Panc1 (cell line): ENCODE measurements at regions not wholly inside any gene's neighbourhood (a gene's known extent, or its start where the extent isn't known, plus 50 kb on each side); places are given as distances from the start of the nearest gene placed in this dataset.

Source experiments
- ATAC-seq: fragments of 200-7000 bp; cut with Tn5 transposase; 2 replicates; pipeline ENCODE4 v1.9.1; 2020; ENCODE audit warnings: mild to moderate bottlenecking, moderate library complexity
- BruUV-seq: library from RNA; stranded (reverse); fragments of 400-500 nt; replicated peaks from 2 replicates; lab custom pipeline; 2021; lab: Mats Ljungman, UMichigan
- CTCF ChIA-PET: fragments of 300-600 bp; sonication (Branson Sonifier 250); formaldehyde crosslinking; loops from one replicate; lab custom pipeline; 2022; ENCODE audit warnings: antibody characterized with exemption; lab: Charles Lee
- POLR2A ChIA-PET: fragments of 300-600 bp; sonication (Branson Sonifier 250); formaldehyde crosslinking; loops from one replicate; lab custom pipeline; 2022; ENCODE audit warnings: antibody characterized with exemption; lab: Charles Lee
- DNase-seq: peaks from one replicate; pipeline ENCODE4 v3.0.0-alpha.2; 2010; ENCODE audit warnings: low read depth, low spot score
- H3K27ac ChIP-seq: 2 replicates; pipeline ENCODE4 v1.5.1; 2011; ENCODE audit warnings: mild to moderate bottlenecking, low read length, inconsistent platforms
- H3K27me3 ChIP-seq: fragments of 200-500 bp; sonication (Bioruptor generic); 2 replicates; pipeline ENCODE4 v1.6.0; 2014; ENCODE audit warnings: low read length, inconsistent platforms; ENCODE audit not compliant: control insufficient read depth, insufficient read depth
- H3K36me3 ChIP-seq: fragments of 200-500 bp; sonication (Bioruptor generic); 2 replicates; pipeline ENCODE4 v1.5.1; 2014; ENCODE audit warnings: inconsistent platforms, mild to moderate bottlenecking, low read length, moderate library complexity; ENCODE audit not compliant: control insufficient read depth, insufficient read depth
- H3K4me1 ChIP-seq: 2 replicates; pipeline ENCODE4 v1.5.1; 2011; ENCODE audit warnings: inconsistent platforms, mild to moderate bottlenecking, low read length, moderate library complexity; ENCODE audit not compliant: control insufficient read depth, insufficient read depth
- H3K4me3 ChIP-seq, 2 experiments: 2 replicates each; pipeline ENCODE4 v1.5.1; 2011 to 2012; ENCODE audit warnings: low read depth in 2 of 2, low read length in 2 of 2, mild to moderate bottlenecking in 2 of 2, inconsistent platforms in 1 of 2, moderate library complexity in 1 of 2
- H3K9me3 ChIP-seq: fragments of 200-500 bp; sonication (Bioruptor generic); 2 replicates; pipeline ENCODE4 v1.5.1; 2014; ENCODE audit warnings: low read depth, mild to moderate bottlenecking, inconsistent platforms, low read length, moderate library complexity; ENCODE audit not compliant: control insufficient read depth, insufficient read depth
- POLR2AphosphoS5 ChIP-seq: IDR thresholded peaks from 2 replicates; pipeline ENCODE4 v1.6.1; 2012; ENCODE audit warnings: mild to moderate bottlenecking, low read depth, low read length, moderate library complexity
- SIN3A ChIP-seq: IDR thresholded peaks from 2 replicates; pipeline ENCODE4 v1.6.1; 2012; ENCODE audit warnings: low read depth, mild to moderate bottlenecking, low read length, moderate library complexity, borderline replicate concordance; ENCODE audit not compliant: insufficient read depth
- TCF7L2 ChIP-seq: IDR thresholded peaks from 2 replicates; pipeline ENCODE4 v1.6.1; 2011; ENCODE audit warnings: mild to moderate bottlenecking, low read depth, low read length, inconsistent platforms
- in situ Hi-C: cut with HindIII; loops from 2 replicates; pipeline ENCODE4 v1.10.0; 2016; ENCODE audit warnings: low sequenced_read_pairs, low pct_unique_long_range_greater_than_20kb
- intact Hi-C: fragments of 100-400 bp; cut with micrococcal nuclease; formaldehyde crosslinking; loops from one replicate; pipeline ENCODE4 v1.10.0; 2022; ENCODE audit not compliant: unreplicated experiment
- TF ChIP-seq, protein P1 (sequence below): fragments of 450-650 bp; IDR thresholded peaks from 2 replicates; pipeline ENCODE4 v1.5.1; 2017; ENCODE audit warnings: mild to moderate bottlenecking
- TF ChIP-seq, protein P2 (sequence below), 2 experiments: IDR thresholded peaks; 2 replicates each; pipeline ENCODE4 v1.6.1; 2011 to 2012; ENCODE audit warnings: low read depth in 2 of 2, control low read depth in 1 of 2, low read length in 1 of 2, mild to moderate bottlenecking in 1 of 2, moderate library complexity in 1 of 2; ENCODE audit not compliant: insufficient read depth in 1 of 2

DNA sequence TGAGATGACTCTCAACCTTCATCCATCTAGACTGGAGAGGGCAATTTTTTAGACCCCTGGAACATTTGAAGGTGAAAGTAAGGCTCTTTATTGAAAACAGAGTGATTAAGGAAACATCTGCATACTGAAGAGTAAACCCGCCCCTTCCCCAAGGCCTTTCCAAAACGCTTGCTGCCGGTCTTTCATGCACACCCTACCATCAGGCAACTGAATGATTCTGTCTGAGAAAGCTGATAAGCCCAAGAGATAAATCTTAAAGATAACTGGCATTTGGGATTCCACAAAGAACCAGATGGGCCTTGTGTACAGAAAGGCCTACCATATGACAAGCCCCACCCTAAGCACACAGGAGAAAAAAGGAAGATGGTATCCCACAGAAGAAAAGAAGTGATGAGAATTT lies 54.4 kb upstream of the PIK3R1 start:
- no peak overlapping the region for H3K4me3 ChIP-seq
- ChIA-PET CTCF (no interaction called here), POLR2A (no interaction called here)
- intact Hi-C loops: no loop called here
- in situ Hi-C loops: no loop called here
- DNase-seq (no peak), ATAC-seq (no peak)
- H3K36me3 ChIP-seq: no peaks in the 10 kb centered on the region
- H3K27me3 ChIP-seq: no peaks in the 10 kb centered on the region
- H3K4me1 ChIP-seq: no peaks in the 10 kb centered on the region
- H3K27ac ChIP-seq: no peak overlapping the region
- H3K9me3 ChIP-seq: no peaks in the 10 kb centered on the region
- TF ChIP-seq TCF7L2 (no peak), POLR2AphosphoS5 (no peak), SIN3A (no peak)
- TF ChIP-seq, protein P1, sequence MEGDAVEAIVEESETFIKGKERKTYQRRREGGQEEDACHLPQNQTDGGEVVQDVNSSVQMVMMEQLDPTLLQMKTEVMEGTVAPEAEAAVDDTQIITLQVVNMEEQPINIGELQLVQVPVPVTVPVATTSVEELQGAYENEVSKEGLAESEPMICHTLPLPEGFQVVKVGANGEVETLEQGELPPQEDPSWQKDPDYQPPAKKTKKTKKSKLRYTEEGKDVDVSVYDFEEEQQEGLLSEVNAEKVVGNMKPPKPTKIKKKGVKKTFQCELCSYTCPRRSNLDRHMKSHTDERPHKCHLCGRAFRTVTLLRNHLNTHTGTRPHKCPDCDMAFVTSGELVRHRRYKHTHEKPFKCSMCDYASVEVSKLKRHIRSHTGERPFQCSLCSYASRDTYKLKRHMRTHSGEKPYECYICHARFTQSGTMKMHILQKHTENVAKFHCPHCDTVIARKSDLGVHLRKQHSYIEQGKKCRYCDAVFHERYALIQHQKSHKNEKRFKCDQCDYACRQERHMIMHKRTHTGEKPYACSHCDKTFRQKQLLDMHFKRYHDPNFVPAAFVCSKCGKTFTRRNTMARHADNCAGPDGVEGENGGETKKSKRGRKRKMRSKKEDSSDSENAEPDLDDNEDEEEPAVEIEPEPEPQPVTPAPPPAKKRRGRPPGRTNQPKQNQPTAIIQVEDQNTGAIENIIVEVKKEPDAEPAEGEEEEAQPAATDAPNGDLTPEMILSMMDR: no peak
- TF ChIP-seq, protein P2, sequence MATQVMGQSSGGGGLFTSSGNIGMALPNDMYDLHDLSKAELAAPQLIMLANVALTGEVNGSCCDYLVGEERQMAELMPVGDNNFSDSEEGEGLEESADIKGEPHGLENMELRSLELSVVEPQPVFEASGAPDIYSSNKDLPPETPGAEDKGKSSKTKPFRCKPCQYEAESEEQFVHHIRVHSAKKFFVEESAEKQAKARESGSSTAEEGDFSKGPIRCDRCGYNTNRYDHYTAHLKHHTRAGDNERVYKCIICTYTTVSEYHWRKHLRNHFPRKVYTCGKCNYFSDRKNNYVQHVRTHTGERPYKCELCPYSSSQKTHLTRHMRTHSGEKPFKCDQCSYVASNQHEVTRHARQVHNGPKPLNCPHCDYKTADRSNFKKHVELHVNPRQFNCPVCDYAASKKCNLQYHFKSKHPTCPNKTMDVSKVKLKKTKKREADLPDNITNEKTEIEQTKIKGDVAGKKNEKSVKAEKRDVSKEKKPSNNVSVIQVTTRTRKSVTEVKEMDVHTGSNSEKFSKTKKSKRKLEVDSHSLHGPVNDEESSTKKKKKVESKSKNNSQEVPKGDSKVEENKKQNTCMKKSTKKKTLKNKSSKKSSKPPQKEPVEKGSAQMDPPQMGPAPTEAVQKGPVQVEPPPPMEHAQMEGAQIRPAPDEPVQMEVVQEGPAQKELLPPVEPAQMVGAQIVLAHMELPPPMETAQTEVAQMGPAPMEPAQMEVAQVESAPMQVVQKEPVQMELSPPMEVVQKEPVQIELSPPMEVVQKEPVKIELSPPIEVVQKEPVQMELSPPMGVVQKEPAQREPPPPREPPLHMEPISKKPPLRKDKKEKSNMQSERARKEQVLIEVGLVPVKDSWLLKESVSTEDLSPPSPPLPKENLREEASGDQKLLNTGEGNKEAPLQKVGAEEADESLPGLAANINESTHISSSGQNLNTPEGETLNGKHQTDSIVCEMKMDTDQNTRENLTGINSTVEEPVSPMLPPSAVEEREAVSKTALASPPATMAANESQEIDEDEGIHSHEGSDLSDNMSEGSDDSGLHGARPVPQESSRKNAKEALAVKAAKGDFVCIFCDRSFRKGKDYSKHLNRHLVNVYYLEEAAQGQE (IDR thresholded peaks at IDR 0.05; ENCODE audit: insufficient read depth in 1 of 2, low read depth in 2 of 2, low read length in 1 of 2): no peak
- no TSS peak for BruUV-seq

DNA sequence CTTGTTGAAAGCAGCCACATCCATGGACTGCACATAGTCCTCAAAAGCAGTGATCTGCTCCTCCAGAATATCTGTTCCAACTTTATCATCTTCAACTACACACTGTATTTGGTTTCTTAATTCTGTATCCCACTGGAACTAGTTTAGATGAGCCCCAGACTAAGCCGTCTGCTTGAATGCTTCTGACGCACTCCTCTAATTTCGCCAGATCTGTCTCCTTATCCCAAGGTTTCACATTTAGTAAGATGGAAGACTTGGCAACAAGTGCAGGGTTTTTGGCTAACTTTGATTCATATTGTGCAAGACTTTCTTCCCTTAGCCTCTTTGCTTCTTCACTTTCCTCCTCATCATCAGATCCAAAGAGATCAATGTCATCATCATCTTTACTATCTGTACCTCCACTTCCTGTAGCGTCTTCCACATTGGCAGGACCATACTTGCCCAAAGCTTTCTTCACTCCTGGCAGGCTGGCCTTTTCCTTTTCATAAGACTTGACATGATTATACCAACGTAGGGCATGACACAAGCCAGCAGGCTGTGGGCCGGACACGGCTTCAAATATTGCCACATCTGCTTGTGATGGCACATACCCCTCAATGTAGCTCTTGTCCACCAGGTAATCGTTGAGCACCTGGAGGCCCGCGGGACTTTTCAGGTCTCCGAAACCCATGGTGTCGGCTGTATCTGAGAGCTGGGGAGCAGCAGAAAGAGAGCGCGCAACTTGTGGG lies 56.2 kb upstream of the PIK3R1 start:
- TF ChIP-seq POLR2AphosphoS5 (no peak), SIN3A (no peak), TCF7L2 (no peak)
- TF ChIP-seq, protein P2 (IDR thresholded peaks at IDR 0.05; ENCODE audit: insufficient read depth in 1 of 2, low read depth in 2 of 2, low read length in 1 of 2): no peak
- TF ChIP-seq, protein P1: no peak
- BruUV-seq: no TSS peak
- H3K36me3 ChIP-seq: no peaks in the 10 kb centered on the region
- no peak overlapping the region for H3K4me3 ChIP-seq
- DNase-seq (no peak), ATAC-seq (no peak)
- H3K27ac ChIP-seq: no peak overlapping the region
- ChIA-PET CTCF (no interaction called here), POLR2A (no interaction called here)
- intact Hi-C loops: no loop called here
- no peaks in the 10 kb centered on the region for H3K9me3 ChIP-seq
- no peaks in the 10 kb centered on the region for H3K4me1 ChIP-seq
- H3K27me3 ChIP-seq: no peaks in the 10 kb centered on the region
- in situ Hi-C loops: no loop called here
